Adrenal gland (tissue), 9 donors: ENCODE measurements at regions not wholly inside any gene's neighbourhood (a gene's known extent, or its start where the extent isn't known, plus 50 kb on each side); places are given as distances from the start of the nearest gene placed in this dataset.
"Not testable (repeated sequence)": the region's sequence is repeated elsewhere in the genome, so short reads cannot be mapped to it uniquely, and the experiment has no call there.

Experiments
- DNase-seq, 7 donors: peaks; one replicate each; pipeline ENCODE4 v3.0.0-alpha.2; 2019 to 2020
- H3K27ac ChIP-seq, 5 donors: fragments of 200-600 bp; sonication (generic) in 4 of 5; 1 replicate in 3 of 5; 2 replicates in 2 of 5; pipeline versions ENCODE4 v1.5.1 to v1.8.0; 2016 to 2020; ENCODE audit warnings: mild to moderate bottlenecking in 1 of 5
- H3K27me3 ChIP-seq: fragments of 200-600 bp; 2 replicates; pipeline ENCODE4 v1.8.0; 2021
- H3K36me3 ChIP-seq, 2 donors: fragments of 200-600 bp; replicated peaks in 1 of 2; 1 replicate in 1 of 2; 2 replicates in 1 of 2; pipeline versions ENCODE4 v1.5.1 to v1.8.0; 2018 to 2022
- H3K4me1 ChIP-seq, 2 donors: fragments of 200-600 bp; replicated peaks in 1 of 2; 1 replicate in 1 of 2; 2 replicates in 1 of 2; pipeline versions ENCODE4 v1.5.1 to v1.8.0; 2018 to 2021
- H3K4me3 ChIP-seq, 4 donors: fragments of 200-600 bp; sonication (generic) in 3 of 4; one replicate each; pipeline ENCODE4 v1.5.1; 2016 to 2018
- H3K9me3 ChIP-seq, 3 donors: fragments of 200-600 bp; sonication (generic) in 1 of 3; replicated peaks in 1 of 3; 1 replicate in 2 of 3; 2 replicates in 1 of 3; pipeline versions ENCODE4 v1.5.1 to v1.8.0; 2016 to 2021
- CTCF ChIP-seq, 6 experiments: fragments of 450-650 bp in 4 of 6; fragments of 200-600 bp in 2 of 6; sonication (generic) in 1 of 6; IDR thresholded peaks; 1 replicate in 5 of 6; 2 replicates in 1 of 6; pipeline versions ENCODE4 v1.5.1 to v1.8.0; 2016 to 2021; ENCODE audit warnings: antibody characterized with exemption in 6 of 6, mild to moderate bottlenecking in 2 of 6, moderate library complexity in 1 of 6
- POLR2A ChIP-seq, 2 donors: fragments of 450-650 bp; IDR thresholded peaks; one replicate each; pipeline ENCODE4 v1.6.1; 2017; ENCODE audit warnings: antibody characterized with exemption in 2 of 2, mild to moderate bottlenecking in 2 of 2, moderate library complexity in 1 of 2
- WGBS, 4 donors: extraction: QIAGEN DNeasy Blood & Tissue Kit in 2 of 4; methylation state at CpG; one replicate each; pipeline versions ENCODE4 v1.1.5 to v1.1.7; 2013 to 2017; 5-methylcytosine and 5-hydroxymethylcytosine counted together
- intact Hi-C, 2 donors: fragments of 100-400 bp; cut with DNase I; formaldehyde crosslinking; loops; one replicate each; pipeline versions ENCODE4 v1.14.1 to v1.15.0; 2022 to 2023
- donor health status: healthy with polysubstance abuse.
- donor health status: Bipolar disorder and iron deficiency.
- donor health status: DM: yes; HTN: yes; CAD: no.
- donor health status: DM: no; HTN: no; CAD: no.
- donor health status: DM: no; HTN: no; CAD: no.

GRCh38 chr5:52065182-52065581 is 681.9 kb downstream of the ISL1 start:
- intact Hi-C loops = no loop called here
- no peak for DNase-seq
- no peaks in the 10 kb centered on the region for H3K36me3 ChIP-seq
- H3K27me3 ChIP-seq = no peaks in the 10 kb centered on the region
- WGBS, 4 donors = 71 to 91% (median 75%) methylated on average over 2 of the region's 2 CpGs
- no peak overlapping the region for H3K27ac ChIP-seq
- H3K4me3 ChIP-seq = no peak overlapping the region
- no peak for TF ChIP-seq CTCF (IDR thresholded peaks at IDR 0.05)
- no peak for TF ChIP-seq POLR2A (IDR thresholded peaks at IDR 0.05)
- H3K9me3 ChIP-seq = peaks cover 0 to 4% (median 0%) of the 10 kb centered on the region in 3 donors
- no peaks in the 10 kb centered on the region for H3K4me1 ChIP-seq

GRCh38 chr5:52069997-52070396 is 686.7 kb downstream of the ISL1 start:
- Histone ChIP-seq H3K27ac (no peak overlapping the region), H3K4me3 (no peak overlapping the region), H3K9me3 (peaks cover 0 to 4% (median 0%) of the 10 kb centered on the region in 3 donors), H3K27me3 (no peaks in the 10 kb centered on the region), H3K4me1 (no peaks in the 10 kb centered on the region), H3K36me3 (no peaks in the 10 kb centered on the region)
- no peak for DNase-seq
- no peak for TF ChIP-seq CTCF (IDR thresholded peaks at IDR 0.05)
- TF ChIP-seq POLR2A (IDR thresholded peaks at IDR 0.05) = no peak
- intact Hi-C loops = no loop called here

GRCh38 chr5:52073993-52074689 is 690.9 kb downstream of the ISL1 start:
- 69 to 73% (median 69%) methylated on average over 5 of the region's 5 CpGs for whole genome bisulfite sequencing, 4 donors
- Histone ChIP-seq H3K4me1 (no peaks in the 10 kb centered on the region), H3K27ac (no peak overlapping the region), H3K27me3 (no peaks in the 10 kb centered on the region), H3K36me3 (no peaks in the 10 kb centered on the region), H3K9me3 (no peaks in the 10 kb centered on the region), H3K4me3 (no peak overlapping the region)
- TF ChIP-seq CTCF (IDR thresholded peaks at IDR 0.05) = no peak
- TF ChIP-seq POLR2A (IDR thresholded peaks at IDR 0.05) = no peak
- intact Hi-C loops = no loop called here
- no peak for DNase-seq

- no peak for DNase-seq
- Histone ChIP-seq H3K4me3 (no peak overlapping the region), H3K9me3 (no peaks in the 10 kb centered on the region), H3K27ac (no peak overlapping the region), H3K27me3 (no peaks in the 10 kb centered on the region), H3K4me1 (no peaks in the 10 kb centered on the region), H3K36me3 (no peaks in the 10 kb centered on the region)
- intact Hi-C loops = no loop called here
- TF ChIP-seq CTCF (IDR thresholded peaks at IDR 0.05) = no peak
- no peak for TF ChIP-seq POLR2A (IDR thresholded peaks at IDR 0.05)
- 56 to 66% (median 63%) methylated on average over 5 of the region's 5 CpGs for WGBS, 4 donors
Measured at GRCh38 chr5:52077941-52078815, 694.9 kb downstream of the ISL1 start.

GRCh38 chr5:52102311-52102710 is 685.4 kb upstream of the ITGA1 start:
- DNase-seq, H3K27me3 ChIP-seq, H3K27ac ChIP-seq, H3K36me3 ChIP-seq, H3K4me3 ChIP-seq, intact Hi-C loops, H3K9me3 ChIP-seq, H3K4me1 ChIP-seq: not testable (repeated sequence)
- 40 to 86% (median 80%) methylated on average over 1 to 5 of the region's 5 CpGs for WGBS, 4 donors
